BE2C (cell line): ENCODE measurements at regions not wholly inside any gene's neighbourhood (a gene's known extent, or its start where the extent isn't known, plus 50 kb on each side); places are given as distances from the start of the nearest gene placed in this dataset.
A peak's percentile ranks its signal among the peaks of the same experiment; 100 is the strongest.

Source experiments
- DNase-seq: peaks from one replicate; pipeline ENCODE4 v3.0.0-alpha.2; 2020
- H3K27me3 ChIP-seq: fragments of 250-450 bp; sonication (Bioruptor Pico); 2 replicates; pipeline ENCODE4 v1.5.1; 2020; ENCODE audit warnings: mild to moderate bottlenecking
- H3K36me3 ChIP-seq: fragments of 250-450 bp; sonication (Bioruptor Pico); 2 replicates; pipeline ENCODE4 v1.5.1; 2020; ENCODE audit warnings: mild to moderate bottlenecking
- H3K4me1 ChIP-seq: fragments of 250-450 bp; sonication (Bioruptor Pico); 2 replicates; pipeline ENCODE4 v1.5.1; 2020
- H3K4me3 ChIP-seq: 2 replicates; pipeline ENCODE4 v1.5.1; 2011; ENCODE audit warnings: low read depth, low read length
- H3K9me3 ChIP-seq: fragments of 250-450 bp; sonication (Bioruptor Pico); 2 replicates; pipeline ENCODE4 v1.5.1; 2020
- TF ChIP-seq, protein P1 (sequence below): IDR thresholded peaks from 2 replicates; pipeline ENCODE4 v1.5.1; 2012; ENCODE audit warnings: mild to moderate bottlenecking, low read depth, low read length

- DNase-seq = no peak
- no peaks in the 10 kb centered on the region for H3K27me3 ChIP-seq
- TF ChIP-seq, protein P1, sequence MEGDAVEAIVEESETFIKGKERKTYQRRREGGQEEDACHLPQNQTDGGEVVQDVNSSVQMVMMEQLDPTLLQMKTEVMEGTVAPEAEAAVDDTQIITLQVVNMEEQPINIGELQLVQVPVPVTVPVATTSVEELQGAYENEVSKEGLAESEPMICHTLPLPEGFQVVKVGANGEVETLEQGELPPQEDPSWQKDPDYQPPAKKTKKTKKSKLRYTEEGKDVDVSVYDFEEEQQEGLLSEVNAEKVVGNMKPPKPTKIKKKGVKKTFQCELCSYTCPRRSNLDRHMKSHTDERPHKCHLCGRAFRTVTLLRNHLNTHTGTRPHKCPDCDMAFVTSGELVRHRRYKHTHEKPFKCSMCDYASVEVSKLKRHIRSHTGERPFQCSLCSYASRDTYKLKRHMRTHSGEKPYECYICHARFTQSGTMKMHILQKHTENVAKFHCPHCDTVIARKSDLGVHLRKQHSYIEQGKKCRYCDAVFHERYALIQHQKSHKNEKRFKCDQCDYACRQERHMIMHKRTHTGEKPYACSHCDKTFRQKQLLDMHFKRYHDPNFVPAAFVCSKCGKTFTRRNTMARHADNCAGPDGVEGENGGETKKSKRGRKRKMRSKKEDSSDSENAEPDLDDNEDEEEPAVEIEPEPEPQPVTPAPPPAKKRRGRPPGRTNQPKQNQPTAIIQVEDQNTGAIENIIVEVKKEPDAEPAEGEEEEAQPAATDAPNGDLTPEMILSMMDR = no peak
- no peak overlapping the region for H3K4me3 ChIP-seq
- no peaks in the 10 kb centered on the region for H3K9me3 ChIP-seq
- no peaks in the 10 kb centered on the region for H3K4me1 ChIP-seq
- no peaks in the 10 kb centered on the region for H3K36me3 ChIP-seq
These were observed 96.5 kb downstream of the RBM43 start for GRCh38 chr2:151165105-151165684.

GRCh38 chr2:151161821-151162551, 99.7 kb downstream of the RBM43 start:
- no peak for DNase-seq
- H3K36me3 ChIP-seq = no peaks in the 10 kb centered on the region
- H3K27me3 ChIP-seq = no peaks in the 10 kb centered on the region
- TF ChIP-seq, protein P1 = peak; percentile 45
- H3K4me1 ChIP-seq = no peaks in the 10 kb centered on the region
- no peaks in the 10 kb centered on the region for H3K9me3 ChIP-seq
- no peak overlapping the region for H3K4me3 ChIP-seq

DNA sequence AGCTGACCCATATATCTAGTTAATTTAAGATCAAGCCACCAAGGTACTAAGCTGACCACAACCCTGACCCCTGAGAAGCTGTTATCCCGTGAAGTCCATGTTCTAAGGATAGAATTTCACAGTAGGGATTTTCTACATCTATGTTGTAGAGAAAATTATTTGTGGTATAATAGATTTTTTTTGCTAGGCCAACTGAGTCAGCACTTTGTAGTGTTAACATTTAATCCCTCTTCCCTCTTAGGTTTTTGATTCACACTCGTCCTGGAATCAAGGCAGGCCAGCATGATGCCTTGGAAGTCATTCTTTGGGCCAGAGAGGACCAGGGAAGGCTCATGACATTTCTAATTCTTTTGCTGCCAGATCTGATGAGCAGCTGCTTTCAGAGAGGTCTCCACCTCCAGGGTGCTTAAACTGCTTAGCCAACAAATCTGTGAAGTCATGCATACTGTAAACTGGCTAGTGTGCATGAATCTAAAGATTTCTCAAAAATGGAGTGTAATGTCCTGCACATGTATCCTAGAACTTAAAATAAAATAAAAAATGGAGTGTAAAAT, 102.5 kb downstream of the RBM43 start:
- no peaks in the 10 kb centered on the region for H3K27me3 ChIP-seq
- H3K9me3 ChIP-seq = no peaks in the 10 kb centered on the region
- no peak for DNase-seq
- TF ChIP-seq, protein P1 = no peak
- no peaks in the 10 kb centered on the region for H3K36me3 ChIP-seq
- H3K4me3 ChIP-seq = no peak overlapping the region
- H3K4me1 ChIP-seq = no peaks in the 10 kb centered on the region

GRCh38 chr2:151157000-151157735, 104.5 kb downstream of the RBM43 start:
- Histone ChIP-seq H3K4me1 (no peaks in the 10 kb centered on the region), H3K4me3 (no peak overlapping the region), H3K9me3 (no peaks in the 10 kb centered on the region), H3K36me3 (no peaks in the 10 kb centered on the region), H3K27me3 (no peaks in the 10 kb centered on the region)
- no peak for DNase-seq
- TF ChIP-seq, protein P1 = no peak

DNA sequence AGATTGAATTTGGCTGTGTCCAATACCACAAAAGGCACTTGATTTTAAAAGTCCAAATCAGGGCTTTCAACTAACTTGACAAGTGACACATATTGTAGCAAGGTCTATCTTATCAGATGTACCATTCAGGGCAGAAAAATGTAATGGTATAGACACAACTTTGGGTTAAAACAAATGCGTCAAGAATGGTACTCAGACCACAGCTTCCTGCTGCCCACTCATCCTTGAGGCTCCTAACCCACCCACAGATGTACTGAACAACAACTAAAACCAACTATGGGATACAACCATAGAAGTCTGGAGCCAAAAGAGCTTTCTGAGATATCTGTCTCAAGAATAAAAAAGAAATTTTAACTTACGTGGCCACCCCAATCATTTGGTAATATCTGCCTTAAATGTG, 105.2 kb downstream of the RBM43 start:
- Histone ChIP-seq H3K4me3 (no peak overlapping the region), H3K9me3 (no peaks in the 10 kb centered on the region), H3K27me3 (no peaks in the 10 kb centered on the region), H3K4me1 (no peaks in the 10 kb centered on the region), H3K36me3 (no peaks in the 10 kb centered on the region)
- TF ChIP-seq, protein P1 = no peak
- no peak for DNase-seq

DNA sequence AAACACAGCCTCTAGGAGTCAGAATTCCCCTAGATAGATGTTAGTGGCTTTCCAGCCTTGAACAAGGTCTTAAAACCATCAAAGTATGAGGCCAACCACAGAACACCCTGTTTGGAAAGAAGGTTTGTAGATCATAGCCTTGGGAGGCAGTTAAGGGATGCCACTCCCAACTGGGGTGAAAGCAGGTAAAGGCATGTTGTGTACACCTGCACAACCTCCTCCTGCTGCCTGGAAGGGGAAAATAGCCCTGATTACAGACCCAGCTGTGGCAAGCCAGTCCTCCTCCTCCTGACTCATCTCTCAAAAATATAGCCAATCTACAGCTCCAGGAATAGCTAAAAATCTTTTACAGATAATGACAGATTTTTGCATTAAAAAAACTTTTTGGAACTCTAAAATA, 108.1 kb downstream of the RBM43 start:
- H3K27me3 ChIP-seq = no peaks in the 10 kb centered on the region
- H3K4me1 ChIP-seq = no peaks in the 10 kb centered on the region; the same call in 1 of the 2 replicates
- DNase-seq = no peak
- no peaks in the 10 kb centered on the region for H3K9me3 ChIP-seq
- TF ChIP-seq, protein P1 = no peak
- H3K4me3 ChIP-seq = no peak overlapping the region
- H3K36me3 ChIP-seq = no peaks in the 10 kb centered on the region
